Spleen (tissue), 7 donors: ENCODE measurements at regions not wholly inside any gene's neighbourhood (a gene's known extent, or its start where the extent isn't known, plus 50 kb on each side); places are given as distances from the start of the nearest gene placed in this dataset.

Source experiments
- POLR2A ChIP-seq, 3 donors: fragments of 450-650 bp; IDR thresholded peaks; one replicate each; pipeline ENCODE4 v1.5.1; 2017; ENCODE audit warnings: antibody characterized with exemption in 3 of 3, mild to moderate bottlenecking in 1 of 3
- TF ChIP-seq, protein P1 (sequence below), 11 experiments: fragments of 200-600 bp in 7 of 11; fragments of 450-650 bp in 4 of 11; sonication (generic) in 4 of 11; IDR thresholded peaks in 8 of 11; conservative IDR thresholded peaks in 3 of 11; 1 replicate in 7 of 11; 2 replicates in 4 of 11; pipeline versions ENCODE4 v1.4.0 to v1.8.0; 2016 to 2021; ENCODE audit warnings: antibody characterized with exemption in 11 of 11, inconsistent platforms in 4 of 11, mild to moderate bottlenecking in 1 of 11
- donor health status: DM: no; HTN: no; CAD: no; lungs with moderate emphysema.
- donor health status: DM: no; HTN: no; CAD: no.
- donor health status: DM: no; HTN: no; CAD: no.

- TF ChIP-seq, protein P1, sequence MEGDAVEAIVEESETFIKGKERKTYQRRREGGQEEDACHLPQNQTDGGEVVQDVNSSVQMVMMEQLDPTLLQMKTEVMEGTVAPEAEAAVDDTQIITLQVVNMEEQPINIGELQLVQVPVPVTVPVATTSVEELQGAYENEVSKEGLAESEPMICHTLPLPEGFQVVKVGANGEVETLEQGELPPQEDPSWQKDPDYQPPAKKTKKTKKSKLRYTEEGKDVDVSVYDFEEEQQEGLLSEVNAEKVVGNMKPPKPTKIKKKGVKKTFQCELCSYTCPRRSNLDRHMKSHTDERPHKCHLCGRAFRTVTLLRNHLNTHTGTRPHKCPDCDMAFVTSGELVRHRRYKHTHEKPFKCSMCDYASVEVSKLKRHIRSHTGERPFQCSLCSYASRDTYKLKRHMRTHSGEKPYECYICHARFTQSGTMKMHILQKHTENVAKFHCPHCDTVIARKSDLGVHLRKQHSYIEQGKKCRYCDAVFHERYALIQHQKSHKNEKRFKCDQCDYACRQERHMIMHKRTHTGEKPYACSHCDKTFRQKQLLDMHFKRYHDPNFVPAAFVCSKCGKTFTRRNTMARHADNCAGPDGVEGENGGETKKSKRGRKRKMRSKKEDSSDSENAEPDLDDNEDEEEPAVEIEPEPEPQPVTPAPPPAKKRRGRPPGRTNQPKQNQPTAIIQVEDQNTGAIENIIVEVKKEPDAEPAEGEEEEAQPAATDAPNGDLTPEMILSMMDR (IDR thresholded peaks at IDR 0.05 in 8 of 11, conservative IDR thresholded peaks at IDR 0.05 in 3 of 11), result no peak
- TF ChIP-seq POLR2A (IDR thresholded peaks at IDR 0.05), result no peak
Observed at GRCh38 chr6:150773969-150774368, 91.5 kb upstream of the MTHFD1L start.
